ENCODE measurements at regions not wholly inside any gene's neighbourhood (a gene's known extent, or its start where the extent isn't known, plus 50 kb on each side); places are given as distances from the start of the nearest gene placed in this dataset.

DNA sequence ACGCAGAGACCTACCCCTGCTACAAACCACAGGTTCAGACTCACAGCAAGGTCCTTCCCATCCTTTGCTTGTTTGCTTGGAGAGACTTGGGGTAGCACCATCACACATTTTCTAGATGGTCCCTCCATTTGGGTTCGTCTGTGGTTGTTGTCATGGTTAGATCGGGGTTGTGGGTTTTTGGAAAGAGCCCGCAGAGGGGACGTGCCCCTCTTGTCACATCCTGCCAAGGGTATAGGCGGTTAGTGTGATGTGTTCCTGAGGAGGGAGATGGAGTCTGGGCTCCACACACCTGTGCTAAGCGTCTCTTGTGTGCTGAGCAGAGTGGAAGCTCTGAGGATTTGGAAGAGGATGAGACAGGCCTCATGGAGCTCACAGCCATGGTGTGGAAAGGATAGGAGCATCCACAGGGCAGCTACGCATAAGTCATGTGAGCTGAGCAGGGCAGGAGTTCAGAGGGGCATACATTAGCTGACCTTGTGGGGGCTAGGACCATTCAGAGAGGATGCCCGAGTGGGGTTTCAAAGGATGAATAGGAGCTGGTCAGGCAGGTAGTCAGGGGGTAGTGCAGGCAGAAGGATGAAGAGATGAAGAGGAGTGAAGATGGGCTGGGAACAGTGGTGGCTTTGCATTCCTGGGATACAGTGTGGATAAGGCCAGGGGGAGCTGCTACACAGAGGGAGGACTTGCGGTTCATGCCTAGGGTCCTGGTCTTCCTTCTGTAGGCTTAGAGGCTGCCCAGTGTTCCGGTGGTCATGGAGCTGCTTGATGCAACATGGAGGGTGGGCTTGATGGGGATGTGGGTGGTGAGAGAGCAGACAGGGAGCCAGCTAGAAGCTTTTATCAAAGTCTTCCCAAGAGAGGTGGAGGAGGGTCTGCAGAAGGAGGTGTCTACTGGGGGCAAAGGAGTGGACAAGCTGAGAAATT lies 62.9 kb downstream of the ACKR3 start:
- Histone ChIP-seq H3K9ac (ENCODE audit: low read length) (no peak overlapping the region), H3K27me3 (ENCODE audit: control insufficient read depth, insufficient read depth, low read length) (peaks cover 8% of the 10 kb centered on the region), H3K4me1 (ENCODE audit: control insufficient read depth, insufficient read depth, low read length) (peaks cover 6% of the 10 kb centered on the region), H3K9me3 (ENCODE audit: control insufficient read depth, low read length) (no peaks in the 10 kb centered on the region), H3K36me3 (ENCODE audit: control insufficient read depth, insufficient read depth, low read length) (no peaks in the 10 kb centered on the region), H3K4me3 (ENCODE audit: low read length) (no peak overlapping the region)

DNA sequence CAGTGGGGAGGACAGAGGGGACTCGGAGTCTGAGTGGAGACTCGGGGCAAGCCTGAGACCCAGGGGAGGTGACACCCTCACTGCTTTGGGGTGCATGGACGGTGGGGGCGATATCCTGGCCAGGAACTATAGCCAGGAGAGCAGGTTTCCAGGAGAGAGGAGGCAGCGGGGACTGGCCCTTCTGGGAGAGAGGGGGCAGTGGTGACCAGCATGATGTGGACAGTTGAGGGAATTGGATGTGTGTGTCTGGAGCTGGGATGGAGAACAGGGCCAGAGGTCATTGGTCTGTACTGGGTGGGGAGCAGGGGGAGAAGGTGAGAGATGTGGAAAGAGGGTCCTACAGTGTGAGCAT lies 63.6 kb downstream of the ACKR3 start:
- no peaks in the 10 kb centered on the region for H3K36me3 ChIP-seq (ENCODE audit: control insufficient read depth, insufficient read depth, low read length)

DNA sequence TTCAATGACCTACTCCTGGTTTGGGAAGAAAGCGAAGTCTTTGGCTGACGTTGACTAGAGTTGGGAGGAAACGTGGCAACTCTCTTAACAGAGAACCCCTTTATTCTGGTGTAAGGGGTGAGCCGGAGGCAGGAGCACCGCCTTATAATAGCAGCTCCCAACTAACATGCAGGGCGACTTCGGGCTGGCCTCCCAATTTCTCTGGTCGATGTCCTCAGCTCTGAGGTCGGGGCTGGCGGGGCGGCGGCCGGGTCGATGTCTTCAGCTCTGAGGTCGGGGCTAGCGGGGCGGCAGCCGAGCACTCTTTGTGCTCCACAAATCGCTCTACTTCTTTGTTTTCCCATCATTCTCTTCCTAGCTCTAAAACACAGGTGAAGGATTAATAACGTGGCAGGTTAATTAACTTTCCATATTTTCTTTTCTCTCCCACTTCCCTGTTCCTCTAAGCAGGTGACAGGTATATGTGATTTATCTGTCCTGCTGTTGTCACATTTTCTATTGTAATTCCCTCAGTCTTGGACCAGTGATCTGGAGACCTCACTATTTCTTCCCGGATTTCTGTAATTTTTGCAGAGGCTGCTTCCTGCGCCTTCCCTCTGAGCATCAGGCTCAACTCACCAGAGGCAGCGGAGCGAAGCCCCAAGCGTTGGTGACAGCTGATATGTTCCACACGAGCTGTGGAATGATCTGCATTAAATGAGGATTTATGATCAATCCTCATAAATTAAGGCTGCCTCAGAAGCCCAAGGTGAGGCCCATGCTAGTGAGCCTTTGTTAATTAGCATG lies 64.3 kb downstream of the ACKR3 start:
- Histone ChIP-seq H3K27me3 (ENCODE audit: control insufficient read depth, insufficient read depth, low read length) (peaks cover 8% of the 10 kb centered on the region), H3K4me3 (ENCODE audit: low read length) (no peak overlapping the region), H3K36me3 (ENCODE audit: control insufficient read depth, insufficient read depth, low read length) (no peaks in the 10 kb centered on the region), H3K9me3 (ENCODE audit: control insufficient read depth, low read length) (no peaks in the 10 kb centered on the region), H3K9ac (ENCODE audit: low read length) (no peak overlapping the region), H3K4me1 (ENCODE audit: control insufficient read depth, insufficient read depth, low read length) (peaks cover 6% of the 10 kb centered on the region)

More for the DNA sequence above, 63.6 kb downstream of the ACKR3 start:
- Histone ChIP-seq H3K4me1 (ENCODE audit: control insufficient read depth, insufficient read depth, low read length) (peaks cover 6% of the 10 kb centered on the region), H3K4me3 (ENCODE audit: low read length) (no peak overlapping the region), H3K9me3 (ENCODE audit: control insufficient read depth, low read length) (no peaks in the 10 kb centered on the region), H3K27me3 (ENCODE audit: control insufficient read depth, insufficient read depth, low read length) (peaks cover 8% of the 10 kb centered on the region), H3K9ac (ENCODE audit: low read length) (no peak overlapping the region)

DNA sequence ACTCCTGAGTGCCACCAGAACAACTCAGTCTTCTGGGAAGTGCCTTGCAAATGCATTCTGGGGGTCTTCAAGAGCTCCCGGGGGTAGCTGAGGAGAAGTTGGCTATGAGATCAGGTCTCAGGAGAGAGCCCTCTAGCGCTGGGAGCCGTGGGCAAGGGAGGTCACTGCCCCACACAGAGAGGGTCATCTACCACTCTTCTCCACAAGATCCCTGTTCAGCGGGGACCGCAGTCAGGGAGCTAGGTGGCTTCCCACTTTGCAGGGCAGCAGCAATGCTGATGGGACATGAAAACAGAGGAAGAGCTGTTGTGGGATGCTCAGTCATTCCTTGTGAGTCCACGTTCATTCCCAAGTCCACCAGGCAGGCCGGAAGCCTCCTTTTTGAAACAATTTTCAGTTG lies 66.6 kb downstream of the ACKR3 start:
- H3K27me3 ChIP-seq (ENCODE audit: control insufficient read depth, insufficient read depth, low read length), result peaks cover 8% of the 10 kb centered on the region
- H3K9me3 ChIP-seq (ENCODE audit: control insufficient read depth, low read length), result no peaks in the 10 kb centered on the region
- no peak overlapping the region for H3K9ac ChIP-seq (ENCODE audit: low read length)
- H3K4me1 ChIP-seq (ENCODE audit: control insufficient read depth, insufficient read depth, low read length), result peaks cover 6% of the 10 kb centered on the region
- H3K4me3 ChIP-seq (ENCODE audit: low read length), result no peak overlapping the region
- H3K36me3 ChIP-seq (ENCODE audit: control insufficient read depth, insufficient read depth, low read length), result no peaks in the 10 kb centered on the region

DNA sequence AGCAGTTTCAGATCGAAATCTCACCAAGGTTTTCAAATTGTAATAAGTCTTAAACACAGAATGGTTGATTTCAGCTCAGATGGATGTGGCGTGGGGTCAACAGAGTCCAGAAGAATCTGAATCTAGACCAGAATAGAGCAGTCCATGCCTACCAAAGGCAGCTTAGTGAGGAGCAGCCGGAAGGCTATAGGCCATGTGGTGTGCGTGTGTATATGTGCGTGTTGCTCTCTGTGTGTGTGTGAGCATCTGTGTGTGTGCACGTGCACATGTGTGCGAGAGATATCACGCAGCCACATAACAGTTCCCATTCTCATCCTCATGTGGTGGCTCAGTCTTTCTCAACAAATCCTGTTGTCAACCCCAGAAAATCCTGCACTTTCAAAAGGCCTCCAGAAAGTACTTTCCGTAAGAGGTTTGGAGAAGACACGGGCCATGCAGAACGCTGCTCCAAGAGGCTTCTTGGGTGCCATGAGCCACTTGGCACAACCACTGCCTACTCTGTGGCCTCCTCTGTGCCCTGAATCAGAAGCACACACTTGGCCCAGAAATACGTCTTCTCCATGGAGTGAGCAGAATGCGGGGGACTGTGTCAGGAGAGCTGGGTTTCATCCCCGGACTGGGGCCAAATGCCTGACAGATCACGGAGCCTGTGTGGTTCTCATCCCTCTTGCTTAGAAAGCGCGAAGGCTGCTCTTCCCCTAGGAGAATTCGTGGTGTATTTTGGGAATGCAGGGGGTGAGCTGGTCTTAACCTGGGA lies 67.3 kb downstream of the ACKR3 start:
- H3K9ac ChIP-seq (ENCODE audit: low read length), result no peak overlapping the region
- no peak overlapping the region for H3K4me3 ChIP-seq (ENCODE audit: low read length)
- no peaks in the 10 kb centered on the region for H3K9me3 ChIP-seq (ENCODE audit: control insufficient read depth, low read length)
- H3K4me1 ChIP-seq (ENCODE audit: control insufficient read depth, insufficient read depth, low read length), result no peaks in the 10 kb centered on the region
- H3K27me3 ChIP-seq (ENCODE audit: control insufficient read depth, insufficient read depth, low read length), result peaks cover 7% of the 10 kb centered on the region
- no peaks in the 10 kb centered on the region for H3K36me3 ChIP-seq (ENCODE audit: control insufficient read depth, insufficient read depth, low read length)

DNA sequence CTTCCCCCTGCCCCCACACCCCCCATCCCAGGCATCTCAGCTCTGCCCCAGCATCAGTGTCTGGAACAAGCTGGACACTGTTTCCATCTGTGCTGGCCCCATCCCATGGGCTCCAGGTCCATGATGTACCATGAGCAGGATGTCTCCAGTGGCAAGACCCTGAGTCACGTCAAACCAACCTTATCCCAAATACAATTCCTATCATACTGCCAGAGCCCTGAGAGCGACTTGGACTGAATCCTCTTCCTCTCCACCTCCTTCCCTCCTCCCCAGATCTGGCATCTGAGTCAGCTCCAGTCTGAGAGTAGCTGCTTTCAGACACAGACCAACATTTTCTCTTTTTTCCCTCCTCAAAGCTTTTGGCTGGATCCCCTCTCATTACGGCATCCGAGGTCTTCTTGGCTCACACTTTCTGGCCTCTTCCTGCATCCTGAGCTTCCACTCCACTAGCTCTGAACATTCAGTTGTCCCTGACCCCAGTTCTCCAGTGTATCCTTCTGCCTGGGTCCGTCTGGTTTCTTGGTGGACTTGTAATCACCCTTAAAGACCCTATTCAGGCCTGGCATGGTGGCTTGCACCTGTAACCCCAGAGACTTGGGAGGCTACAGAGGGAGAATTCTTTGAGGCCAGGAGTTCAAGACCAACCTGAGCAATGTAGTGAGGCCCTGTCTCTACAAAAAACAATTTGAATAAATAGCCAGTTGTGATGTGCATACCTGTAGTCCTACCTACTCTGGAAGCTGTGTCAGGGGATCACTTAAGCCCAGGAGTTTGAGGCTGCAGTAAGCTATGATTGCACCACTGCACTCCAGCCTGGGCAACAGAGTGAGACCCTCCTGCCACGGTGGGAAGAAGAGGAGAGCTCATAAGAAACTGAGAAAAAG lies 68.3 kb downstream of the ACKR3 start:
- no peaks in the 10 kb centered on the region for H3K4me1 ChIP-seq (ENCODE audit: control insufficient read depth, insufficient read depth, low read length)
- H3K9me3 ChIP-seq (ENCODE audit: control insufficient read depth, low read length), result no peaks in the 10 kb centered on the region
- no peak overlapping the region for H3K9ac ChIP-seq (ENCODE audit: low read length)
- H3K27me3 ChIP-seq (ENCODE audit: control insufficient read depth, insufficient read depth, low read length), result no peaks in the 10 kb centered on the region
- no peak overlapping the region for H3K4me3 ChIP-seq (ENCODE audit: low read length)
- H3K36me3 ChIP-seq (ENCODE audit: control insufficient read depth, insufficient read depth, low read length), result no peaks in the 10 kb centered on the region

DNA sequence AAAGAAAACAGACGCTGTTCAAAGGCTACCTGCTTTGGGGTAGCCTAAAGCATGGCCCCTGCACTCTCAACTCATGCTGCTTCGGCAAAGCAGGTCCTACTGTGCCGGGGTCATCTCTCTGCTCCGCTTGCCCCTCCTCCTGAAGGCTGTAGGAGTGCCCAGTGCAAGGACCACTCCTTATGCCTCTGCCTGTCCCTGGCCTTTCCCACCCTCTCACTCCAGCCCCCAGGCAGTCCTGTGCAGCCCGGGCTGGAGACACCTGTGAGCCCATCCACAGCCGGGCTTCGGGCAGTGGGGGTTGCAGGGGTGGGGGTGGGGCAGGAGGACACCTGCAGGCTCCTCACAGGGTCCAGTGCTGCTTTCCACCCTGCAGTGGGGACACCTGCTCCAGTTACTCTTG lies 69.1 kb downstream of the ACKR3 start:
- Histone ChIP-seq H3K36me3 (ENCODE audit: control insufficient read depth, insufficient read depth, low read length) (no peaks in the 10 kb centered on the region), H3K9me3 (ENCODE audit: control insufficient read depth, low read length) (no peaks in the 10 kb centered on the region), H3K27me3 (ENCODE audit: control insufficient read depth, insufficient read depth, low read length) (no peaks in the 10 kb centered on the region), H3K4me3 (ENCODE audit: low read length) (no peak overlapping the region), H3K9ac (ENCODE audit: low read length) (no peak overlapping the region), H3K4me1 (ENCODE audit: control insufficient read depth, insufficient read depth, low read length) (no peaks in the 10 kb centered on the region)

DNA sequence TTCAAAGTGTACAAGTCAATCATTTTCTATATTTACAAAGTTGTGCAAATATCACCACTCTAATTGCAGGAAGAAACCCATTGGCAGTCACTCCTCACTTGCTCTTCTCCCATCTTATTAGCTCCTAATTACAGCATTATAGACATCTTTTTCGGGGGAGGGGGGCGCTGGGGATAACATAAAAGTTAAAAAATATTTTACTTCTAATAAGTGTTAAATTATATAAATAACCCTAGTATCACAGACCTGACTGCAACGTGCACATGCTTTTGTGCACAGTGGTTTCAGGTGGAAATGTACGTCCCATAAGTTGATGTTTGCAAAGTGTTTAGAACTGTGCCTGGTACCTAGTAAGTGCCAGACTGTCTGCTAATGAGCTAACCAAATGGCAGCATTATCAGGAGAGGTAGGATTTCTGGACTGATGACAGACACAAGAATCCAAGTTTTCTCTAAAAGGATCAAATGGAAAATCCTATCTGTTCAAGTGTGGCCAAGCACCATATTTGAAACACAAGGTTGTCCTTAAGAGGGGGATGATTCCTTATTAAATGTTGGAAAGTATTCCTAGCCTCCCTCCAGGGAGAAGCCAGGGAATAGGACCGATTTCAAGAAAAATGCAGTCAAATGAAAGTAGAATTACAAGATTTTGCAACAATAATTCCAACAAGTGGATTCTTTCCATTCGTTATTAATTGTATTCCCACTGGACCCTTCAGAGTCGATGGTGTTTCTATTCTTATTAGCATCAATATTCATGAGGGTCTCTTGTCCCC lies 70.0 kb downstream of the ACKR3 start:
- H3K4me3 ChIP-seq (ENCODE audit: low read length), result no peak overlapping the region
- no peaks in the 10 kb centered on the region for H3K27me3 ChIP-seq (ENCODE audit: control insufficient read depth, insufficient read depth, low read length)
- no peaks in the 10 kb centered on the region for H3K9me3 ChIP-seq (ENCODE audit: control insufficient read depth, low read length)
- H3K4me1 ChIP-seq (ENCODE audit: control insufficient read depth, insufficient read depth, low read length), result no peaks in the 10 kb centered on the region
- H3K36me3 ChIP-seq (ENCODE audit: control insufficient read depth, insufficient read depth, low read length), result no peaks in the 10 kb centered on the region
- H3K9ac ChIP-seq (ENCODE audit: low read length), result no peak overlapping the region

DNA sequence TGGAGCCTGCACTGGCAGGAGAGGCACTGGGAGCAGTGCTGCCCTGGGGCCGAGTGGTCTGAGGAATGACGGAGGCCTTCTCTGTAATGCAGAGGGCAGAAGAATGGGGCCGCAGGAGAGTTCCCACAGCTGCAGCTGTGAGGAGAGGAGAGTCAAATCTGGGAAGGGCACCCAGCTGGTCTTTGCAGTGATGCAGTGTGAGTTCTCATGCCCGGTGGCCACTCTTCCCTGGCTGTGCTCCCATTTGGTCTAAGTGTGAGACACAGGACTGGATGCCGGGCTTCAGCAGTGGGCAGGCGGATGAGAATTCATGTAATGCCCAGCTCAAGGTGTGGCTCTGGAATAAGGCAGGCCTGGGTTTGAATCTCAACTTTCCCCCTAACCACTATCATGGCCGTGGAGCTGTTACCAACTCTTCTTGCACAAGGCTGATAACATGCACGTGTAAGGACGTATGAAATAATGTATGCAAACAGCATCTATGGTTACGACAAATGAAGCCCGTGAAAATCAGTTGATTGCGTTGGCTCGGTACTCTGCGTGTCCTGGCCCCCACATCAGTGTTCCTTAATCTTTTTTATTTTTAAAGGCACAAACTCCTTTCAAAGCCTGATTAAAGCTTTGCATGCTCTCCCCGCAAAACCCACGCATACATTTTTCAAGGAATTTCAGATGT lies 71.6 kb downstream of the ACKR3 start:
- H3K27me3 ChIP-seq (ENCODE audit: control insufficient read depth, insufficient read depth, low read length), result no peaks in the 10 kb centered on the region
- no peaks in the 10 kb centered on the region for H3K4me1 ChIP-seq (ENCODE audit: control insufficient read depth, insufficient read depth, low read length)
- no peaks in the 10 kb centered on the region for H3K36me3 ChIP-seq (ENCODE audit: control insufficient read depth, insufficient read depth, low read length)
- no peaks in the 10 kb centered on the region for H3K9me3 ChIP-seq (ENCODE audit: control insufficient read depth, low read length)
- H3K4me3 ChIP-seq (ENCODE audit: low read length), result no peak overlapping the region
- H3K9ac ChIP-seq (ENCODE audit: low read length), result no peak overlapping the region

DNA sequence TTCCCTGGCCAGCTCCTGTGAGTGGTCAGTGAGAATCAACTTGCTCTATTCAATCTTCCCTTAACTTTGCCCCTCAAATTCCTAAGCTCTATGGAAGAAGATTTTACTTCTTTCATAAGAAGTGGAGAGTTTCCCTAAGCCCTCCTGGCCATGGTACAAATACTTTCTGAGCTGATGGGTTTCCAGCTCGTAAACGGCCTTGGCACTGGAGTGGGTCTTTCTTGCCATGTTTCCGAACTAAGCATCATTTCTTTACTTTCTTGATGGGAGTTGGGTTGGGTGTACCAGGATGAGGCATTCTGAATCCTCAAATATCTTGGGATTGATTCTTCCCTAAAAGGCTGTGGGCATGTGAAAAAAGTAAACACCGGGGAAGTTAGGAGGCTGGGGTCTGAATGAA lies 72.5 kb downstream of the ACKR3 start:
- Histone ChIP-seq H3K9me3 (ENCODE audit: control insufficient read depth, low read length) (no peaks in the 10 kb centered on the region), H3K27me3 (ENCODE audit: control insufficient read depth, insufficient read depth, low read length) (no peaks in the 10 kb centered on the region), H3K9ac (ENCODE audit: low read length) (no peak overlapping the region), H3K36me3 (ENCODE audit: control insufficient read depth, insufficient read depth, low read length) (no peaks in the 10 kb centered on the region), H3K4me1 (ENCODE audit: control insufficient read depth, insufficient read depth, low read length) (no peaks in the 10 kb centered on the region), H3K4me3 (ENCODE audit: low read length) (no peak overlapping the region)

All from mucosa of stomach (tissue), 1 donor.